Adrenal gland (tissue), 5 donors: ENCODE measurements at regions not wholly inside any gene's neighbourhood (a gene's known extent, or its start where the extent isn't known, plus 50 kb on each side); places are given as distances from the start of the nearest gene placed in this dataset.

Experiments used
- CTCF ChIP-seq, 6 experiments: fragments of 450-650 bp in 4 of 6; fragments of 200-600 bp in 2 of 6; sonication (generic) in 1 of 6; IDR thresholded peaks; 1 replicate in 5 of 6; 2 replicates in 1 of 6; pipeline versions ENCODE4 v1.5.1 to v1.8.0; 2016 to 2021; ENCODE audit warnings: antibody characterized with exemption in 6 of 6, mild to moderate bottlenecking in 2 of 6, moderate library complexity in 1 of 6
- POLR2A ChIP-seq, 2 donors: fragments of 450-650 bp; IDR thresholded peaks; one replicate each; pipeline ENCODE4 v1.6.1; 2017; ENCODE audit warnings: antibody characterized with exemption in 2 of 2, mild to moderate bottlenecking in 2 of 2, moderate library complexity in 1 of 2
- donor health status: DM: no; HTN: no; CAD: no.

DNA sequence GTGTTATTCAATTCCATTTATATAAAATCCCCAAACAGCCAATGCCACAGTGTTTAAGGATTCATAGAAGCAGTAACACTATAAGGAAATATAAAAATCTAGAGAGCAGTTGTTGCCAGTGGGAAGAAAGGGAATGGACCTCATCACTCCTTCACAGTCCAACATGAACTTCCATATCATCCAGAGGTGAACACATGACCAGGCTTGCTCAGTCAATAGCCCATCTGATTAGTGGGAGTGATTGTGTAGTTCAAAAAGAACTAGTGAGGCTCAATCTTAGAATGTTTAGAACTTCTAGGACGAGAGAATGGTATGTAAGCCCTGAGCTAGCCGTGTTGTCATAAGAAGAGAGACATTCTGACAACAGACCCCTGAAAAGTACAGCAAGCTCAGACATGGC is 314.1 kb downstream of the LIG4 start:
- TF ChIP-seq POLR2A (IDR thresholded peaks at IDR 0.05) = no peak
- no peak for TF ChIP-seq CTCF (IDR thresholded peaks at IDR 0.05)
